ENCODE measurements at regions not wholly inside any gene's neighbourhood (a gene's known extent, or its start where the extent isn't known, plus 50 kb on each side); places are given as distances from the start of the nearest gene placed in this dataset.

GRCh38 chr5:168005093-168005492, 286.4 kb upstream of the WWC1 start:
- TF ChIP-seq CTCF (IDR thresholded peaks at IDR 0.05; ENCODE audit: low read depth, low read length, missing control alignments): no peak
- no peak for DNase-seq (ENCODE audit: low read depth)
- no peak overlapping the region for H3K4me3 ChIP-seq (ENCODE audit: low read depth, low read length)
- in situ Hi-C loops (cut with HindIII; ENCODE audit: low sequenced_read_pairs): no loop called here

GRCh38 chr5:168005936-168006335, 285.5 kb upstream of the WWC1 start:
- no peak overlapping the region for H3K4me3 ChIP-seq (ENCODE audit: low read depth, low read length)
- in situ Hi-C loops (cut with HindIII; ENCODE audit: low sequenced_read_pairs): no loop called here
- DNase-seq (ENCODE audit: low read depth): no peak
- no peak for TF ChIP-seq CTCF (IDR thresholded peaks at IDR 0.05; ENCODE audit: low read depth, low read length, missing control alignments)

- TF ChIP-seq CTCF (IDR thresholded peaks at IDR 0.05; ENCODE audit: low read depth, low read length, missing control alignments): no peak
- no peak overlapping the region for H3K4me3 ChIP-seq (ENCODE audit: low read depth, low read length)
- DNase-seq (ENCODE audit: low read depth): no peak
- in situ Hi-C loops (cut with HindIII; ENCODE audit: low sequenced_read_pairs): no loop called here
Measured at GRCh38 chr5:168006456-168007130, 284.9 kb upstream of the WWC1 start.

GRCh38 chr5:168007286-168007685, 284.2 kb upstream of the WWC1 start:
- in situ Hi-C loops (cut with HindIII; ENCODE audit: low sequenced_read_pairs): no loop called here
- no peak for TF ChIP-seq CTCF (IDR thresholded peaks at IDR 0.05; ENCODE audit: low read depth, low read length, missing control alignments)
- no peak for DNase-seq (ENCODE audit: low read depth)
- H3K4me3 ChIP-seq (ENCODE audit: low read depth, low read length): no peak overlapping the region

- TF ChIP-seq CTCF (IDR thresholded peaks at IDR 0.05; ENCODE audit: low read depth, low read length, missing control alignments): no peak
- H3K4me3 ChIP-seq (ENCODE audit: low read depth, low read length): no peak overlapping the region
- DNase-seq (ENCODE audit: low read depth): no peak
- in situ Hi-C loops (cut with HindIII; ENCODE audit: low sequenced_read_pairs): no loop called here
Measured at GRCh38 chr5:168008555-168008954, 282.9 kb upstream of the WWC1 start.

GRCh38 chr5:168011096-168011495, 280.3 kb upstream of the WWC1 start:
- no peak overlapping the region for H3K4me3 ChIP-seq (ENCODE audit: low read depth, low read length)
- no peak for DNase-seq (ENCODE audit: low read depth)
- in situ Hi-C loops (cut with HindIII; ENCODE audit: low sequenced_read_pairs): no loop called here
- TF ChIP-seq CTCF (IDR thresholded peaks at IDR 0.05; ENCODE audit: low read depth, low read length, missing control alignments): no peak

All from astrocyte of the cerebellum (primary cell).